22Rv1 (cell line): ENCODE measurements at regions not wholly inside any gene's neighbourhood (a gene's known extent, or its start where the extent isn't known, plus 50 kb on each side); places are given as distances from the start of the nearest gene placed in this dataset.

Experiments used
- ZFX ChIP-seq: fragments of 450-650 bp; IDR thresholded peaks from 2 replicates; pipeline ENCODE4 v1.6.1; 2017; ENCODE audit warnings: antibody characterized with exemption, borderline replicate concordance
- TF ChIP-seq, protein P1 (sequence below): fragments of 450-650 bp; IDR thresholded peaks from 2 replicates; pipeline ENCODE4 v1.5.1; 2017; ENCODE audit warnings: mild to moderate bottlenecking

DNA sequence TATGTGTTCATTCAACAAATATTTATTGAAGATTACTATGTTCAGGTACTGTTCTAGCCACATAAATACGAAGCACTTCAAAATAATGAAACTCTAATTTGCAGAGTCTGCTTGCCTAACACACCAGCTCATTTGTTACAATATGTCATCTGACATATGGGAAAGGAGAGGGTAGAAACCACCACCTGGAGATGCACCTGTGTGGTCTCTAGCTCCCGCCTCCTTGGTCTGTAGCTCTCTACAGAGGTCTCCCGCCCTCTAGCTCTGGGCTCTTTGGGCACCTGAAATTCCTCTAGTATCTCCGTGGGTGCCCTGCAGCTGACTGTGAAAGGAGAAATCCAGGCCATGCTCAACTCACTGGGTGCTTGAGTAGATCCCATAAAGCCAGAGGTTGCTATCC lies 51.4 kb upstream of the DBX1 start:
- TF ChIP-seq, protein P1, sequence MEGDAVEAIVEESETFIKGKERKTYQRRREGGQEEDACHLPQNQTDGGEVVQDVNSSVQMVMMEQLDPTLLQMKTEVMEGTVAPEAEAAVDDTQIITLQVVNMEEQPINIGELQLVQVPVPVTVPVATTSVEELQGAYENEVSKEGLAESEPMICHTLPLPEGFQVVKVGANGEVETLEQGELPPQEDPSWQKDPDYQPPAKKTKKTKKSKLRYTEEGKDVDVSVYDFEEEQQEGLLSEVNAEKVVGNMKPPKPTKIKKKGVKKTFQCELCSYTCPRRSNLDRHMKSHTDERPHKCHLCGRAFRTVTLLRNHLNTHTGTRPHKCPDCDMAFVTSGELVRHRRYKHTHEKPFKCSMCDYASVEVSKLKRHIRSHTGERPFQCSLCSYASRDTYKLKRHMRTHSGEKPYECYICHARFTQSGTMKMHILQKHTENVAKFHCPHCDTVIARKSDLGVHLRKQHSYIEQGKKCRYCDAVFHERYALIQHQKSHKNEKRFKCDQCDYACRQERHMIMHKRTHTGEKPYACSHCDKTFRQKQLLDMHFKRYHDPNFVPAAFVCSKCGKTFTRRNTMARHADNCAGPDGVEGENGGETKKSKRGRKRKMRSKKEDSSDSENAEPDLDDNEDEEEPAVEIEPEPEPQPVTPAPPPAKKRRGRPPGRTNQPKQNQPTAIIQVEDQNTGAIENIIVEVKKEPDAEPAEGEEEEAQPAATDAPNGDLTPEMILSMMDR = no peak
- TF ChIP-seq ZFX = no peak
